ENCODE measurements at regions not wholly inside any gene's neighbourhood (a gene's known extent, or its start where the extent isn't known, plus 50 kb on each side); places are given as distances from the start of the nearest gene placed in this dataset.
A peak's percentile ranks its signal among the peaks of the same experiment; 100 is the strongest.

DNA sequence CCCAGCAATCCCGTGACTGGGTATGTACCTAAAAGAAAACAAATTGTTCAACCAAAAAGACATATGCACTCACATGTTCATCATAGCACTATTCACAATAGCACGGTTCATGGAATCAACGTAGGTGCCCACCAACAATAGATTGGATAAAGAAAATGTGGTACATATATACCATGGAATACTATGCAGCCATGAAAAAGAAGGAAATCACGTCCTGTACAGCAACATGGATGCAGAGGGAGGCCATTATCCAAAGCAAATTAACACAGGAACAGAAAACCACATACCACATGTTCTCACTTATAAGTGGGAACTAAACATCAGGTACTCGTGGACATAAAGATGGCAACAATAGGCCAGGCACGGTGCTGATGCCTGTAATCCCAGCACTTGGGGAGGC, 207.9 kb upstream of the TNP1 start:
- WGBS (ENCODE audit: low lambda C conversion rate, missing lambda C conversion rate): over 99% methylated on average over 6 of the region's 6 CpGs
- TF ChIP-seq CTCF (IDR thresholded peaks at IDR 0.05; ENCODE audit: poor library complexity): no peak
- no peak for TF ChIP-seq EZH2 (IDR thresholded peaks at IDR 0.05; ENCODE audit: borderline replicate concordance)
- TF ChIP-seq EZH2phosphoT487 (IDR thresholded peaks at IDR 0.05; ENCODE audit: low read depth, severe bottlenecking, unreplicated experiment): no peak
- no peak overlapping the region for H3K4me3 ChIP-seq
- H3K9me2 ChIP-seq (replicated peaks; ENCODE audit: insufficient read depth): no peaks in the 10 kb centered on the region
- no peak overlapping the region for H3K27ac ChIP-seq
- no peaks in the 10 kb centered on the region for H3K36me3 ChIP-seq (replicated peaks; ENCODE audit: insufficient read depth, low read depth)
- H3K9me3 ChIP-seq (ENCODE audit: low read depth): no peaks in the 10 kb centered on the region
- H3K4me2 ChIP-seq: no peak overlapping the region
- DNase-seq (ENCODE audit: low spot score): no peak
- H4K20me1 ChIP-seq (ENCODE audit: insufficient read depth, poor library complexity, severe bottlenecking): no peaks in the 10 kb centered on the region
- H2AFZ ChIP-seq: no peak overlapping the region
- H3K79me2 ChIP-seq: no peaks in the 10 kb centered on the region
- H3K4me1 ChIP-seq (ENCODE audit: insufficient read depth): peaks cover 8% of the 10 kb centered on the region
- H3K27me3 ChIP-seq: no peaks in the 10 kb centered on the region

DNA sequence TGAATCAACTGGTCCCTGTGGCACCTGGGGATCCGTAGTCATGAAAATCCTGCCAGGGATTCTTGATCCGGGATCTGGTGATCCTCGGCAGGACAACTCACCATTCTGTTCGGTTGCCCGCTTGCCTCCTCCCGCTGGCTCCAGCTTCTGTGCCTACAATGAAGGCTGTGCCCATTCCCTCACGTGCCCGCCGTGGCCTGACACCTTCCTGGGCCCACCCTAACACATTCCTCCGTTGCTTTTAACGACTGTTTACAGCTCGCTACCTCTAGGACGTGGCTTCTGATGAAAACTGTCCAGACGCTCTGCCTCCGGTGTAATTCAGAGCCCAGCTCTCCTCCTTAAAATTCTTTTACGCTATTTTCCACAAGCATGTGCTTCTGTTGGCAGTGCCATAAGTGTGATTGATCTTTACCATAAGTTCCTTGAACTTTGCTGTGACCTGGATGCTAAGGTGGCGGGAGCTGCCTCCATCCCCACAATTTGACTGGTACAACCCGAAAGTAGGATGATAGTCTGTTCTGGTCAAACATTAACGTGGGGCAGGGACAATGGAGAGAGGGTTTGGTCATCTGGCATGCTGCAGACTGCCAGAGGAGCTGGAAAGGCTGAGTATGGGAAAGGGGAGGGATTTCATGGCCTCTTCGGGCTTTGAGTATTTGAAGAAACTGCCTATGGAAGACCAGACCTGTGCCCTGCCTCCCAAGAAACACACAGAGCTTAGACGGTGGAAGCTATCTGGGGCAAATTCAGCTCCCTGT, 206.8 kb upstream of the TNP1 start:
- H3K4me1 ChIP-seq (ENCODE audit: insufficient read depth): peaks cover 8% of the 10 kb centered on the region
- no peaks in the 10 kb centered on the region for H3K36me3 ChIP-seq (replicated peaks; ENCODE audit: insufficient read depth, low read depth)
- TF ChIP-seq CTCF (IDR thresholded peaks at IDR 0.05; ENCODE audit: poor library complexity) (no peak), EZH2 (IDR thresholded peaks at IDR 0.05; ENCODE audit: borderline replicate concordance) (no peak), EZH2phosphoT487 (IDR thresholded peaks at IDR 0.05; ENCODE audit: low read depth, severe bottlenecking, unreplicated experiment) (no peak)
- DNase-seq (ENCODE audit: low spot score): no peak
- H3K4me3 ChIP-seq: no peak overlapping the region
- H3K9me2 ChIP-seq (replicated peaks; ENCODE audit: insufficient read depth): no peaks in the 10 kb centered on the region
- peak overlapping the region; percentile 58 for H3K27ac ChIP-seq
- no peaks in the 10 kb centered on the region for H4K20me1 ChIP-seq (ENCODE audit: insufficient read depth, poor library complexity, severe bottlenecking)
- H3K9me3 ChIP-seq (ENCODE audit: low read depth): no peaks in the 10 kb centered on the region
- no peak overlapping the region for H2AFZ ChIP-seq
- no peaks in the 10 kb centered on the region for H3K79me2 ChIP-seq
- H3K27me3 ChIP-seq: no peaks in the 10 kb centered on the region
- no peak overlapping the region for H3K4me2 ChIP-seq
- 77% methylated on average over 21 of the region's 21 CpGs for WGBS (ENCODE audit: low lambda C conversion rate, missing lambda C conversion rate)

- Histone ChIP-seq H3K9me2 (replicated peaks; ENCODE audit: insufficient read depth) (no peaks in the 10 kb centered on the region), H3K4me2 (no peak overlapping the region), H4K20me1 (ENCODE audit: insufficient read depth, poor library complexity, severe bottlenecking) (no peaks in the 10 kb centered on the region), H3K4me3 (no peak overlapping the region), H3K27me3 (no peaks in the 10 kb centered on the region), H3K79me2 (no peaks in the 10 kb centered on the region), H3K36me3 (replicated peaks; ENCODE audit: insufficient read depth, low read depth) (no peaks in the 10 kb centered on the region), H2AFZ (no peak overlapping the region), H3K4me1 (ENCODE audit: insufficient read depth) (peaks cover 8% of the 10 kb centered on the region), H3K27ac (peak overlapping the region; percentile 58), H3K9me3 (ENCODE audit: low read depth) (no peaks in the 10 kb centered on the region)
- TF ChIP-seq EZH2phosphoT487 (IDR thresholded peaks at IDR 0.05; ENCODE audit: low read depth, severe bottlenecking, unreplicated experiment): no peak
- no peak for TF ChIP-seq EZH2 (IDR thresholded peaks at IDR 0.05; ENCODE audit: borderline replicate concordance)
- TF ChIP-seq CTCF (IDR thresholded peaks at IDR 0.05; ENCODE audit: poor library complexity): no peak
- 70% methylated on average over 7 of the region's 7 CpGs for WGBS (ENCODE audit: low lambda C conversion rate, missing lambda C conversion rate)
- peak; percentile 46 for DNase-seq (ENCODE audit: low spot score)
Observed at GRCh38 chr2:217065695-217066405, 206.0 kb upstream of the TNP1 start.
